ENCODE measurements at regions not wholly inside any gene's neighbourhood (a gene's known extent, or its start where the extent isn't known, plus 50 kb on each side); places are given as distances from the start of the nearest gene placed in this dataset.

DNA sequence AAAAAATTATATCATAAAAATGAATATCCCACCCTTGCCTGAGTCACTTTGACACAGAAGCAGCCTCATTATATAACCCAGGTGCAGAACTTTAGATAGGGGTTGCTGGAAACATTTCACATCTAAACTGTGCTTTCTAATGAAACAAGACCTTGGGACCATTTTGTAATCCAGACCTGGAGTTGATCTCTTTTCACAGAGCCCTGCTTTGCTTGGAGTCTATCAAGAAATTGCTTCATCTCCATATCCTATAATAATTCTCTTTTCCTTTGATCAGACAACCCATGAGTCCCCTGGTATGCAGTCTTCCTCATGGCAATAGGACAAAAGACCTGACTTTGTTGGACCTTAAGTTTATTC is 76.3 kb downstream of the HSD17B6 start:
- no peaks in the 10 kb centered on the region for H3K27me3 ChIP-seq
- H3K4me1 ChIP-seq = peaks cover 0 to 45% (median 11%) of the 10 kb centered on the region in 4 donors
- no peak overlapping the region for H3K4me3 ChIP-seq
- DNase-seq = no peak
- no peak for TF ChIP-seq POLR2A (IDR thresholded peaks at IDR 0.05)
- TF ChIP-seq, protein P1, sequence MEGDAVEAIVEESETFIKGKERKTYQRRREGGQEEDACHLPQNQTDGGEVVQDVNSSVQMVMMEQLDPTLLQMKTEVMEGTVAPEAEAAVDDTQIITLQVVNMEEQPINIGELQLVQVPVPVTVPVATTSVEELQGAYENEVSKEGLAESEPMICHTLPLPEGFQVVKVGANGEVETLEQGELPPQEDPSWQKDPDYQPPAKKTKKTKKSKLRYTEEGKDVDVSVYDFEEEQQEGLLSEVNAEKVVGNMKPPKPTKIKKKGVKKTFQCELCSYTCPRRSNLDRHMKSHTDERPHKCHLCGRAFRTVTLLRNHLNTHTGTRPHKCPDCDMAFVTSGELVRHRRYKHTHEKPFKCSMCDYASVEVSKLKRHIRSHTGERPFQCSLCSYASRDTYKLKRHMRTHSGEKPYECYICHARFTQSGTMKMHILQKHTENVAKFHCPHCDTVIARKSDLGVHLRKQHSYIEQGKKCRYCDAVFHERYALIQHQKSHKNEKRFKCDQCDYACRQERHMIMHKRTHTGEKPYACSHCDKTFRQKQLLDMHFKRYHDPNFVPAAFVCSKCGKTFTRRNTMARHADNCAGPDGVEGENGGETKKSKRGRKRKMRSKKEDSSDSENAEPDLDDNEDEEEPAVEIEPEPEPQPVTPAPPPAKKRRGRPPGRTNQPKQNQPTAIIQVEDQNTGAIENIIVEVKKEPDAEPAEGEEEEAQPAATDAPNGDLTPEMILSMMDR (IDR thresholded peaks at IDR 0.05) = no peak
- no peaks in the 10 kb centered on the region for H3K36me3 ChIP-seq
- H3K27ac ChIP-seq = peak overlapping the region in 1 of 3 donors; percentile 49
- ATAC-seq = peak in 2 of 4 donors; percentile 17 to 59
- H3K9me3 ChIP-seq = no peaks in the 10 kb centered on the region
- intact Hi-C loops (cut with DNase I) = no loop called here

DNA sequence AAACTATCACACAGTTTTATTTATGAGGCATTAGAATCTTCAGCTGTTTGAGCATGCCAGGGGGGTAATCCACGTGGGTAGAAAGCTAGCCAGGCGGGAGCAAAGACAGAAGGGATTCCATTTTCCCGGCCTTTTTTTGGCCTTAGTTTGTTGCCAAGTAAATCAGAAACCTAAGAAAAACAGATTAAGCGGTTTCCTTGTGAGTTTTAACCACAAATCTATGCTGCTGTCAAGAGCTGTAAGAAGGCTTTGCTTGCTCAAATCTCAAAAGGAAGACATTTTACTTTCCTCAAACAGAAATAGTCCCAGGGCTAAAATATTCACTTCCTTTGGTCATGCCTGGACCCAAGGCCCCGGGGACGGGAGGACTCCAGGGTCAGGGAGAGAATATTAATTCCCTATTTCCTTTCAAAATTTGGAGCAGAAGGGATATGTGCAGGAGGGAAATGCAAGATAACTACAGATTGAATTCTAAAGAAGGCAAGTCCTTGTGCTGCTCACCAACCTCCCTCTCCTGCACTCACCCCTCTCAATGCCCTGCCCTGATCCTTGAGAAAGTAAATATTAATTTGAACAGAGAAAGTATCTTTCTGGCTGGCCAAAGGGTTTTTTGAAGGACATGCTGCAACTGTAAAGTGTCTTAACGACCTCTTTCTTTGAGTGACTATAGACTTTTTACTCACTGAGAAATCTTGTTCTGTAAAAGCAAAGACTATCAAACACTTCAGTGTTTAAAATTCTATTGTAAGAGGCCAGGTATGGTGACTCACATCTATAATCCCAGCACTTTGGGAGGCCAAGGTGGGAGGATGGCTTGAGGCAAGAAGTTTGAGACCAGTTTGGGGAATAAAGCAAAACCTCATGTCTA is 75.7 kb downstream of the HSD17B6 start:
- no peaks in the 10 kb centered on the region for H3K27me3 ChIP-seq
- no peaks in the 10 kb centered on the region for H3K36me3 ChIP-seq
- no peak for TF ChIP-seq POLR2A (IDR thresholded peaks at IDR 0.05)
- TF ChIP-seq, protein P1 (IDR thresholded peaks at IDR 0.05) = no peak
- DNase-seq = peak in 1 of 3 donors; percentile 17
- peak in 2 of 4 donors; percentile 23 to 35 for ATAC-seq
- intact Hi-C loops (cut with DNase I) = no loop called here
- H3K4me1 ChIP-seq = peaks cover 0 to 45% (median 11%) of the 10 kb centered on the region in 4 donors
- 43% methylated on average over 7 of the region's 7 CpGs for WGBS (ENCODE audit: insufficient coverage, low coverage, low lambda C conversion rate, missing lambda C conversion rate)
- no peaks in the 10 kb centered on the region for H3K9me3 ChIP-seq
- H3K27ac ChIP-seq = peak overlapping the region in 1 of 3 donors; percentile 7
- H3K4me3 ChIP-seq = no peak overlapping the region

Small RNA genes lying in the stretch of these regions (small RNA-seq; reads per million reads assigned to genes)
- gene AC121758.2 (0 reads per million in 2 experiments), gene RF00554 (0 reads per million in 2 experiments)
